GM12875 (cell line): ENCODE measurements at regions not wholly inside any gene's neighbourhood (a gene's known extent, or its start where the extent isn't known, plus 50 kb on each side); places are given as distances from the start of the nearest gene placed in this dataset.

Experiments
- H3K4me3 ChIP-seq: one replicate; pipeline ENCODE4 v1.5.1; 2011; ENCODE audit warnings: low read depth, low read length, control low read depth
- TF ChIP-seq, protein P1 (sequence below): IDR thresholded peaks from 2 replicates; pipeline ENCODE4 v1.5.1; 2011; ENCODE audit warnings: low read depth, mild to moderate bottlenecking, control low read depth, inconsistent platforms, low read length, moderate library complexity, borderline replicate concordance; ENCODE audit not compliant: insufficient read depth

DNA sequence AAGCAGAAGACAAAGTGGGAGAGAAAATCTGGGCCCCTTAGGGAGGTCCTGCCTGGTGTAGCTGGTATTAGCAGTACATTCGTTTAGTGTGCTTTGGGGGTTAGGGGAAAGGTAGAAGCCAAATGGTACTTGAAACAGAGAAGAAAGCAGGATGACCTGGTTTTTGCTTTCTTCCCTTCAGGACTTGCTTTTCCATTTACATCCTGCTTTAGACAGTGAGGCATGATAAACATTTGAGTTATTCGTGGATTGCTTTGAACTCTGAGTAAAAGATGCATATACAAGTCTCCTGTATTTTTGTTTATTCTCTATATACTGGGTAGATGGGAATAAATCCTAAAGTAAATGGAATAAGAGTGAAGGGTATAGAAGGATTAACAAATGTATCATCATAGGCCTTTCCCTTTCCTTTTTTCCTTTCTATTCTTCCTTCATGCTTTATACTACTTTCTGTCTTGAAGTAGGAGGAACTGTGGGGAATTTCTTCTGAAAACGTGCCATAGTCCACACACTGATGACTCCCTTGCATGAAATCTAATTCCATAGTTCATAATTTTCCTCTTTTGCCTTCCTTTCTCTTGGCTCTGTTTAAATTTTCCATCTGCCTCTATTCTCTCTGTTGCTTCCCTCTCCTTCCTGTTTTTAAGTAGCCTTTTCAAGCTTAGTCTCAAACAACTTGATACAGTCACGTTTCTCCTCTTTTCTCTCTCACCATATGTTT is 139.5 kb upstream of the RBMS3 start:
- no peak overlapping the region for H3K4me3 ChIP-seq
- TF ChIP-seq, protein P1, sequence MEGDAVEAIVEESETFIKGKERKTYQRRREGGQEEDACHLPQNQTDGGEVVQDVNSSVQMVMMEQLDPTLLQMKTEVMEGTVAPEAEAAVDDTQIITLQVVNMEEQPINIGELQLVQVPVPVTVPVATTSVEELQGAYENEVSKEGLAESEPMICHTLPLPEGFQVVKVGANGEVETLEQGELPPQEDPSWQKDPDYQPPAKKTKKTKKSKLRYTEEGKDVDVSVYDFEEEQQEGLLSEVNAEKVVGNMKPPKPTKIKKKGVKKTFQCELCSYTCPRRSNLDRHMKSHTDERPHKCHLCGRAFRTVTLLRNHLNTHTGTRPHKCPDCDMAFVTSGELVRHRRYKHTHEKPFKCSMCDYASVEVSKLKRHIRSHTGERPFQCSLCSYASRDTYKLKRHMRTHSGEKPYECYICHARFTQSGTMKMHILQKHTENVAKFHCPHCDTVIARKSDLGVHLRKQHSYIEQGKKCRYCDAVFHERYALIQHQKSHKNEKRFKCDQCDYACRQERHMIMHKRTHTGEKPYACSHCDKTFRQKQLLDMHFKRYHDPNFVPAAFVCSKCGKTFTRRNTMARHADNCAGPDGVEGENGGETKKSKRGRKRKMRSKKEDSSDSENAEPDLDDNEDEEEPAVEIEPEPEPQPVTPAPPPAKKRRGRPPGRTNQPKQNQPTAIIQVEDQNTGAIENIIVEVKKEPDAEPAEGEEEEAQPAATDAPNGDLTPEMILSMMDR, result no peak

DNA sequence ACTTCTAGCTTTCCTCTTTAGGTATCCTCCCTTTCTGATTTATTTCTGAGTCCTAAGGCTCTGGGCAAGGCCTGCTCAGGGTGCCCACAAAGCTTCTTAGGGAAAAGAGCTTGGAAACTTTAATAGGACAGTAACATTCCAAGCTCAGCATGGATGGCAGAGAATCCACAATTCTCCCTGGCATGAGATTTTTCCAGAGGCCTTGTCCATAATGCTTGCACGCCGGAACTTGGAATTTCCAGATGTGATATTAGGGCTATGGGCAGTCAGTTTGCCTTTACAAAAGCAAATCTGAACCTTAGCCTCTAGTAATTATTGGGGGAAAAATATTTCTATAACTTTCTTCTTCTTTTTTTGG is 139.0 kb upstream of the RBMS3 start:
- H3K4me3 ChIP-seq, result no peak overlapping the region
- TF ChIP-seq, protein P1, result no peak

DNA sequence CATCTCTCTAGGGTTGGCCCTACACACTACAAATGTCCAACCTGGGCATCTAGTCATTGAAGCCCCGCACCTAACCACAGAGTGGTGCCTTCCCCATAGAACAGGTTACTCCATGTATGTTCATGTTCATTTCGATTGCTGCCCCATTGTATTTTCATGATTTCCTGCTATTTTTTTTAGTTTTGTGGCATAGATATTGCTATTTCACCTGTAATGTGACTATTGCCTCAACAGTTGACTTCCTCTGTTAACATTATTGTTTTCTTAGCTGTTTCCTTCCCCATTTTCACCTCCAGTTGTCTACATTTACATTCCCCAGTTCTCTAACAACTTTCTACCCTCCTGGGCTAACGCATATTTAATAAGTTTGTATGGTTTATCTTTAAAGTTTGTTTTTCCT is 137.7 kb upstream of the RBMS3 start:
- no peak overlapping the region for H3K4me3 ChIP-seq
- TF ChIP-seq, protein P1, result no peak

DNA sequence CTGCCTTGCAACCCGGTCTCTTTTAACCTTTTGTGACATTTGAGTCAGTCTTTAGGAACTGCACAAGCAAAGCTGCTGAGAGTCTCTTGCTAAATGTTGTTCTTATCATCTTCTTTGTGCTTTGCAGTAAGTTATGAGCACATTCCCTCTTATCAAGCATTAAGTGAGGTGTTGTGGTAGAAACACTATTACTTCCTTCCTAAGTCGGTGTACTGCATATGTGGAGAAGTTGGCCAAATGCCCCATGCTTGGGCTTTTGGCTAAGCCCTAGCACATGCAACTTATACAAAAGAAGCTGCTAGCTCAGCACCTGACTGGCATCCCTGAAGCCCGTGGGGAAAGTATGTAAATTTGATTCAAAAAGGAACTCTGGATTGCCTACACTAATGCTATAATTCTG is 136.5 kb upstream of the RBMS3 start:
- TF ChIP-seq, protein P1, result no peak
- H3K4me3 ChIP-seq, result no peak overlapping the region

DNA sequence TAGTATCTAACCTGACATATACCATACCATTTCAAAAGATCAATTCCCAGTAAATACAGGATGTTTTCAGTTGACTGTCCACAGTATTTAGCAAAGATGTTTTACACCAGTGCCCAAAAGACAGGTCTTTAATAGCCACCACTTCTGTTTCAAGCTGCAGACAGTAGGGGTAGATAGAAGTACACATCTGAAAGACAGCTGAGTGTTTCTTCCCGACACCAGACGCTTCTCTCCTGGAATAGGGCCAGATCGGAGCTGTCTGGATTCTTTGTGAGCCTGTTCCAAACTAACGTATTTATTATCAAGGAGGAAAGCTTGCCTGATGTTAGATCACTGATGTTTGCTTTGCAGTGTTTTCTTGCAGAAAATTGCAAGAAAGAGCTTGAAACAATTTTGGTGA is 136.1 kb upstream of the RBMS3 start:
- TF ChIP-seq, protein P1, result no peak
- no peak overlapping the region for H3K4me3 ChIP-seq

DNA sequence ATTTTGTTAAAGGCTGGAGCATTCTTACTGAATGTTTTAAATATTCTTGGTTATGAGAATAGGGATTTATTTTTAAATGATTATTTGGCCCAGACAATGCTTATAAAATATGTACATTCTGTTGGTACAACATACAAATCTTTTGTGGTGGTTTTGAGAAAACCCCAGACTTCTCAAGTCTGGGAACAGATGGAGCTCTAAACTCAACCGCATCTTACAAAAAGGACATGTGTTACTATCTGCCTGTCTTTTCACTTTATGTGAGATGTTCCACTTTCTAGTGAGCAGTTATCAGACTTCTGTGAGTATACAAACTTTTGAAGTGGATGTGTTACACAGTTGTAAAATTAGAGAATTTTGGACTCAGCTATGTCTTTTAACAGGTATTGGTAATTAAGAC is 135.5 kb upstream of the RBMS3 start:
- H3K4me3 ChIP-seq, result no peak overlapping the region
- TF ChIP-seq, protein P1, result no peak

DNA sequence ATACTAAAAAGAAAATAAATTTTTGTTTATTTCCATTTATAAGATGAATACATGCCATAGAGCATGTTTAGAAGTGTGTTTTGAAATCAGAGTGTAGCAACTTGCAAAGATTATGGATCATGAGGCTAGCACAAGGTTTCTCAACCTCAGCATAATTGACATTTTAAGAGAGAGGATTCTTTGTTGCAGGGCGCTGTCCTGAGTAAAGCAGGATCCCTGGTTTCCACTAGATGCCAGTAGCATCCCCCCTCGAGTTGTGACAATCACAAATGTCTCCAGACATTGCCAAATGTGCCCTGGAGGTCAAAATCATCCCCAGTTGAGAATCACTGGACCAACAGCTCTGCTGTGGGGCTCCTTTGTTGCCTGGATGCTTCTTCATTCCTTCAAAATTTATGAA is 128.5 kb upstream of the RBMS3 start:
- H3K4me3 ChIP-seq, result no peak overlapping the region
- TF ChIP-seq, protein P1, result no peak
